HG03175 (cell line): ENCODE measurements at regions not wholly inside any gene's neighbourhood (a gene's known extent, or its start where the extent isn't known, plus 50 kb on each side); places are given as distances from the start of the nearest gene placed in this dataset.

Experiments
- ATAC-seq: cut with Tn5 transposase; IDR thresholded peaks from one replicate; pipeline ENCODE4 v1.9.1; 2021; ENCODE audit warnings: mild to moderate bottlenecking, moderate library complexity; ENCODE audit not compliant: unreplicated experiment

DNA sequence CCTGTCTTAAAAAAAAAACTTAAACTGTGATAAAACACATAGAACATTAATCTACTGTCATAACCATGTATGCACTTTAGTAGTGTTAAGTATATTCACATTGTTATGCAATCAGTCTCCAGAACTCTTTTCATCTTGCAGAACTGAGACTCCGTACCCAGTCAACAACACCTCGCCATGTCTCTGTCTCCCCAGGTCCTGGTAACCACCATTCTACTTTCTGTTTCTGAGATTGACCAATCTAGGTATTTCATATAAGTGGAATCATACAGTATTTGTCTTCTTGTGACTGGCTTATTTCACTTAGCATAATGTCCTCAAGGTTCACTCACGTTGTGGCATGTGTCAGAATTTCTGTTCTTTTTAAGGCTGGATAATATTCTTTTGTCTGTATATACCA, 290.8 kb upstream of the CXCR4 start:
- ATAC-seq, result no peak

DNA sequence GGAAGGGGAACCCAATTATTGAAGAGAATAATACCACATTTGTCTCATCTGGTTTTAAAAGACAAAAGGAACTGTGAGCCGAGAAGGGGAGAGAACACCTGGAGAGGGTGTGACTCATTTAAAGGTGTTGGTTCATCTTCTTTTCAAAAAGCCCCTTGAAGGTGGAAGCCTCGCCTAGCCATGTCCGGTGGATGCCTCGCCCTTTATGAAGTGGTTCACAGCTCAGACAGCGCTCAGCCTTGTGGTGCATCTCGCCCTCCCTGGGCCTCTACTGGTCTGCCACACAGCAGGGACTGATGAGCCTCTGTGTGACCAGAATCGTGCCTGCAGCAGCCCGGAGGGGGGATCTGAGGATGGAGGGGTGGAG, 290.0 kb upstream of the CXCR4 start:
- ATAC-seq, result no peak

DNA sequence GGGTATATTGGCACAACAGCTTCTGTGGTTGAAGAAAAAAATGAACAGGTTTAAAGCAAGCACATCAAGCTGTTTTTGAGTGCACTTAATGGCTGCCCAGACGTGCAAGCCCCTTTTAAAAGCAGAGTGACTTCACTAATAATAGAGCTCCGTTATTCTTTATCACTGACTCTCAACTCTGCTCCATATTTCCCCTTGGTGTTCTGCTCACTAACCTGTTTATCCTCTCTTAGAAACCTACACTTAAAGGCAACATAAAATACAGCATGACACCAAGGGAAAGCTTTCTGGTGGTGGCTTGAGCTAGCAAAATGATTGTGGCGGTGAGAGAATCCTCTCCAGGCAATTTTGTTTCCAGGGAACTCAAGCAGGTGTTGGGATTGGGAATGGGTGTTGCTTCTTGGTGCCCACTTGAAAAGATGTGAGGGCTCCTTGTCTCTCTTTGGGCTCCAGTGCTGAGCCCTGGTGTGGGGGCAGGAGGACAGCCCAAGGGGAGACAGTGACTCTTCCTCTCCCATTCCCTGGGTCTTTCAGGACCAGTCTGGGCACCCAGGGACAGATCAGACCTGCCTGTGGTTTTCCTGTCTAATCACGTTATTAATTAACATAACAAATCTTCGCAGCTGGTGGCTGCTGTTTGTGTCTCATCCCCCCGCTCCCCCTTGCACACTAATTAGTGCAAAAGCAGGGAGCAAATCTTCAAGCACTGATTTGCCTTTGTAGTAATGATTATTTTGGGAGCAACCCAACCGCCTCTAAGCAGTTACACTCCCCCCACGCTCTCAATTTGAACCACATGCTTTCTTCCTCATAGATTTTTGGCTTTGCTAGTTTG, 289.4 kb upstream of the CXCR4 start:
- no peak for ATAC-seq

DNA sequence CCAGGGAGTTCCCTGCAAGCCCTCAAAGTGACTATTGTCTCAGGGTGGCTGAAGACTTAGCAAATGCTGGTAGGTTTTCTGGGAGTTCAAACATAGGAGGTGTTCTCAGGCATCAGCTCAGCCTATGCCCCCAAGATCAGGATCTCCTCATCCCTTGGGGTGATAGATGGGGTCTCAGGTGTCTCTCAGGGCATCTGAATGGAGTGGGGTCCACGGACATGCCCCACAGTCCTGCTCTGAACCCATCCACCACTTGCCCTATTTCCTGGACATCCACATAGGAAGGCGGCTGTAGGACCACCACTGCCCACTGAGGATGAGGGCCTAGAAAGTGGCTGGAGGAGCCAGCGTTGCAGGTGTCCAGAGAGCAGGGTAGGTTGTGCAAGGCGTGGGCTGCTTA, 287.0 kb upstream of the CXCR4 start:
- ATAC-seq, result no peak

DNA sequence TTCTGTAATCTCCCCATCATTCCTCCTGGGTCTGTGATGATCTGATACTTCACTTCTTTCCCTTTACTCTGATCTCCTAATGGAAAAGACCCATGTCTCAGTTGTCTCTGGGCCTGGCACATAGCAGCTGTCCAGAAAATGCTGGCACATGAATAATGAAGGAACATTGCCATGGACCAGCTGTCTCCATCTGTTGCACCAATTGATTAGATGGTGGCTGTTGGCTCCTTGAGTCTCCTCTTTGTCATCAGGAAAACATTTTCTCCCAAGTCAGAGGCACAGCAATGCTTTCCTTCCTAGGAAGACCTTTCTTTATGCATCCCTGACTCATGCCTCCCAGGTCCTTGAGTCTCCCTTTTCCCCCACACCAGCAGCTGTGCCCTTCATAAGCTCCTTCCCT, 286.2 kb upstream of the CXCR4 start:
- no peak for ATAC-seq

DNA sequence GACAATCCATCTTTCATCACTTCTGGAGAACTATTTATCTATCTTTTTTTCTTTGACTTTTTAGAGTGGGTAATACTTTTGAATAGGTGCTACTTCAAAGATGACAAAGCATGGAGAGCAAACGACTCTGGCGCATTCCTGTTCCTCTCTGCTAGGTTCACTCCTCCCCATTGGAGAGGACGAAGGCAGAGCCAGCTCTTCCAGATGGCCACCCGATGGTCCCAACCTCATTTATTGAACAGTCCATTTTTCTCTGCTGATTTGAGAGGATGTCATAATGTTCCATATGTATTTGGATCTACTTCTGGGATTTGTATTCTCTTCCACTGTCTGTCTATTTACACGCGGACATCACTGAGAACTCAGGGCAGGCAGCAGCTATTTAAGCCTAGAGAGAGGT, 284.3 kb upstream of the CXCR4 start:
- no peak for ATAC-seq

DNA sequence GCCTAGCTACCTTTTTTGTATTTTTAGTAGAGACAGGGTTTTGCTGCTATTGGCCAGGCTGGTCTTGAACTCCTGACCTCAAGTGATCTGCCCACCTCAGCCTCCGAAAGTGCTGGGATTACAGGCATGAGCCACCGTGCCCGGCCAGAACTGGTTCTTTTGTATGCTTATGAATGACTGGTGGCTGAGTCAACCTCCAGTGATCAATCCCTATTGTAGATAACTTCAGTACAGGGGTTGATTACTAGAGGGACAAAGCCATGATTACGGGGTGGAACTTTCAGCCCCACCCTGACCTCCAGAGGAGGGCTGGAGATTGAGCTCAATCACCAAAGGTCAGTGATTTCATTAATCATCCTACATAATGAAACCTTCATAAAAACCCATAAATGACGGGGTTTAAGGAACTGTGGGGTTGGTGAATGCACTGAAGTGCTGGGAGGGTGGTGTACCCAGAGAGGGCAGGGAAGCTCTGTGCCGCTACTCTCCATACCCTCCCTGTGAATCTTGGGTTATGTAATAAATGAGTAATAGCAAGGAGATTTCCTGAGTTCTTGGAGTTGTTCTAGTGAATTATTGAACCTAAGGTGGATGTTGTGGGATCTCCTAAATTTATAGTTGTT, 281.8 kb upstream of the CXCR4 start:
- ATAC-seq, result no peak

DNA sequence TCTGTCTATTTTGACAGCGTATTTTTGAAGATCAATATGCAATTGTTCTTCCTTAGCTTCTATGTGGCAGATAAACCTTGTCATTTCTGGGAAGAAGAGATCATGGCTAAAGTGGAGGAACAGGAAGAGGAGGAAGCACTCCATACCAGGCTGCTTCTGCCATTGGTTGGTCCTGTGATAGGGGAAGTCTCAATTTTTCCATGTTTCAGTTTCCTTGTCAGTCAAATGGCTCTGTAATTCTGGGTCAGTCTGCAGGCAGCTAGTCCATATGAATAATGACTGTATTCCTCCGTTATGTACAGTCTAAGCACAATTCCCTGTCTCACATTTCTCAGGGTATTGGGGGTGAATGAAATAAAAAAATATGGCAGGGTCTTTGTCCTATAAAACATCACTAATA, 277.6 kb upstream of the CXCR4 start:
- ATAC-seq, result no peak

DNA sequence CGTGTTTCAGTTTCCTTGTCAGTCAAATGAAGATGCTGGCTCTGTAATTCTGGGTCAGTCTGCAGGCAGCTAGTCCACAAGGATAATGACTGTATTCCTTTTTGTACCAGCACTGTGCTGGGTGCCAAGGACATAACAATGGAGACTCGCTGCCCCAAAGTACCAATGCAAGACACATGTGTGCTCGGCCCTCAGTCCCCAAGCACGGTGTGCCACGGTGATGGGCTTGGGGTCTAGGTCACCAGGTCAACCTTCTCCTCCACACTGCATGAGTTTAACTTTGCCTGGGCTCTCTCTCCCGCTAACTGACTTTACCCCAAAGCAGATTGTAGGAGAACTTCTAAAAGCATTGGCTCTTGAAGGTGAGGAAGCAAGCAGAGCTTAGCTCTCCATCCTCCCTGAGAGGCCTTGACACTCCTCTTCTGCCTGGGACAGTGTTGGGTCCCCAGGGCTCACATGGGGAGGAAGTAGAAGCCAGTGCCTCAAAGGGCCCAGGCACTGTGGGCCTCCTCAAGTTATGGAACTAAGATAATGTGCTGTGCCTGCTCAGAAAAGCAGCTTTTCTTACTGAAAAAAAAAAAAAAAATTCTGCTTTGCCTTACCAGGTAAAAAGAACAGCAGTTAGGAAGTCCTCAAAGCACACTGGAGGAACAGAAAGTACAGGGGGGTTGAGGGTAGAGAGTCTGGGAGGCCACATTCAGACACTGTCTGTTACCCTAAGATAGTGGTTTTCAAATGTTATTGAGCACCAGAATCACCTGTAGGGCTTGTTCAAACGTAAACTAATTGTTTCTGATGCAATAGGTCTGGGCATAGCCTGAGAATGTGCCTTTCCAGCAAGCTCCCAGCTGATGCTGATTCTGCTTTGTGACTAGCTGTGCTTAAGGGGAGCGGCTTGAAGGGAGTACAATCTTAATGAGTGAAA, 276.4 kb upstream of the CXCR4 start:
- ATAC-seq, result peak; percentile 46

DNA sequence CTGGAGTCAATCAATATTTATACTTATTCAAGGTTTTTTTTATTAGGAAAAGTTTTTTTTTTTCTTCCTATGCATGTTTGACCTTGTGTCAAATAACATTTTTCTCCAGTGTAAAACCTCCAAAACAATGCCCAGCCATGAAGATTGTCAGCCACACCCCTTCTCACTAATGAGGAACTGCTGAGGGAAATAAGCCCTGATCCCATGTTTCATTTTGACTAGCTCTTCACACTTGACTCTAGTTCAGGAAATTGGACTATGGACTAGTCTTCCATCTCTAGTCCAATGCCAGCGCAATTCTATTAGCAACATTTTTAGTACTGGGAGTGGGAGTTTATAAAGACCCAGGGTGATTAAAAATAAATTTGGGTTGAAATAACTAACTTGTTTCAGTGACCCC, 275.6 kb upstream of the CXCR4 start:
- no peak for ATAC-seq

DNA sequence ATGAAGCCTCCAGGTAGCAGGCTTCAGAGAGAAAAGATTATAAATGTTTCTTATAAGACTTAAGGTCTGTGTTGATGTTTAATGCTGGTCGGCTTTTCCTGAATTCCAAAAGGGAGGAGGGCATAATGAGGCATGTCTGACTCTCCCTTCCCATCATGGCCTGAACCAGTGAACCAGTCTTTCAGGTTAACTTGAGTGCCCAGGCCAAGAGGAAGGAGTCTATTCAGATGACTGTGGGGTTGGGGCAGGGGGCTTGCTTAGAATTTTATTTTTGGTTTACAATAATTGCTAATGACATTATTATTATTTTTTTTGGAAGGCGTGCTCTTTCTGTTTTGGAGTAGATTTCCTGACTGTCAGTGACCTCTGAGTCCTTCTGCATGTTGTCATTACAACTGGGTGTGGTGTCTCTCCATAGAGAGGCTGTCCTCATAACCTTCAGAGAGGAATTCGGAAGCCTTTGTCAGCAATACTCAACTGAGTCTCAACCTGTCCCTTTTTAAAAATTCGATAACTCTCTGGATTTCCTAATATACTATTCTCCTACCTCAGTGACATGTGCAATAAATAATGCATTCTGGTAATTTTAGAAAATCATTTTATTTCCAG, 275.1 kb upstream of the CXCR4 start:
- ATAC-seq, result no peak

DNA sequence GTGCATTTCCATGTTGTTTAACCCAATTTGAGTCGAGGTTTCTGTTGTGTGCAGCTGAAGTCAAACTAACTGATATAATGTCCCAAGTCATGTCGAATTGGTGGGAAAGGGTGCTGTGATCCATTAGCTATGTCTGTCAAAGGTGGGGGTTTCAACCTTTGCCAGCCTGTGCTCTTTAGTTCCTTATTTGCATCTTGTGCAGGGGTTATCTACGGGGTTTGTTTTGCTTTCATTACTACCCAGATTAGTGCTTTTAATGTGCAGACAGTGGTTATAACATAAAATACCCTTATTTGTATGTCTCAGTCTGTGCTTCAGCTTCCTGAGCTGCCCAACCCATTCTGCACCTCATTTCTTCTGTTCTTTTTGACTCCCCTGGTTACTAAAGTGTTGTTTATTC, 271.9 kb upstream of the CXCR4 start:
- peak; percentile 89 for ATAC-seq

DNA sequence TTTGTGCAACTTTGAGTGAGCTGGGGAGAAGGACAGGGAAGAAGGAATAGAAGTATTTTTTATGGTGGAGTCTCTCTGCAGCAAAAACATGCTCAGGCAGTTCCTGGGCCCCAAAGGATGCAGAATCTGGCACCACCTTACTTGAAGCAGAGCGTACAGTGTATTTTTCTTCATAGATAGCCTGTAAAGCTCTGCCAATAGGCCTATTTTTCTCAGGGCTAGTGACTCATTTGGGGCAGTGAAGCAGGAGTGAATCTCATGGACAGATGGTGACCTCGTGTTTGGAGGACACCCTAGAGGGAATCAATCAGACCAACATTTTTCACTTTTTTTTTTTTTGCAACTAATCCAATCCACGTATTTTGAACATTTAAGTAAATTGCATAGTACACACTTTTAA, 268.1 kb upstream of the CXCR4 start:
- ATAC-seq, result no peak

DNA sequence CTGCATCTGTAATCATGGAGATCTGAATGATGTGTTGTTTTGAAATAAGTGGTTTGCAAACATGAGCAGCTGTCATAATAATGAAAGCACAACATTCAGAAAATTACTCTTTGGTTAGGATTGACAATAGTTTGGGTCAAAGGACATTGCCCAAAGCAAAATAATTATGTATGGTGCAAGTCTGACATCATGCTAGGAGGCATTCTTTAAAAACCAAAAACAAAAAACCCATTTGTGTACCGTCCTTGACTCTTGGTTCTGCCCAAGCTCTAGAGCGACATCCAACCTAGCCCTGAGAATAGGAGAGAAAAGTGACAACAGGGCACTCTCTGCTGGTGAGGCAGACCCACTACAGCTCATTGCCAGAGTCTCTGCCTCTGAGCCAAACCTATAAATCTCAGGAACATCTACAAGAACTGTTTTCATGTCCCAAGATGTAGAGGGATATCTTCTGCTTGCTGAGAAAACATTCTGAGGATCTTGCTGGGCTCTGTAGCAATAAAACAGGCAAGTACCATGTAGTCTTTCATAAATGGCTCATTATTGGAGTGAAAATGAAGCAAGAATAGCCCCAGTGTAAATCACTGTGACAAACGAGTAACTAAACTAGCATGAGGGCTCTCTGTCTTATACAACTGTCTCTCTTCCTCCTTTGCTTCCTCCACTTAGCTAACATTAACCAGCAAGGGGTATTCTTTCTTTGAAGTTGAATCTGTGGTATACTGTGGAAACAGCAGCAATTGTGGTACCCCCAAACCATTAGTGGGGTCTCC, 266.8 kb upstream of the CXCR4 start:
- ATAC-seq, result peak; percentile 53

DNA sequence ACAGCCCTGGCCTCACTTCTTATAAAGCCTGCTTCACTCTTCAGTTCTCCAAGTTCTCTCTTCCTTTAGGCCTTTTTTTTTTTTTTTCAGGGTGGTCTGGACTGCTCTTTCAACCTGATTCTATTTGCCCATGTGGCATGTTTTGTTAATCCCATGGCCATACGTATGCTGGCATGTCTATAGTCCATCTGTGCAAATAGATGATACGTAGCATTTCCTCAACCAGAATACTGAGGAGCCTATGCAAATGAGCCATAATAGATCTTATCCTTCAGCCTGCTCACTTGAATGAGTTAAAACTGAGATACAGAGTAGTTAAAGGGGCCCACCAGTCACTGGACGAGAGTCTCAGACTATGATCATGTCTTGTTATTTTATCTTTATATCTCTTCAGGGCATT, 265.2 kb upstream of the CXCR4 start:
- no peak for ATAC-seq

DNA sequence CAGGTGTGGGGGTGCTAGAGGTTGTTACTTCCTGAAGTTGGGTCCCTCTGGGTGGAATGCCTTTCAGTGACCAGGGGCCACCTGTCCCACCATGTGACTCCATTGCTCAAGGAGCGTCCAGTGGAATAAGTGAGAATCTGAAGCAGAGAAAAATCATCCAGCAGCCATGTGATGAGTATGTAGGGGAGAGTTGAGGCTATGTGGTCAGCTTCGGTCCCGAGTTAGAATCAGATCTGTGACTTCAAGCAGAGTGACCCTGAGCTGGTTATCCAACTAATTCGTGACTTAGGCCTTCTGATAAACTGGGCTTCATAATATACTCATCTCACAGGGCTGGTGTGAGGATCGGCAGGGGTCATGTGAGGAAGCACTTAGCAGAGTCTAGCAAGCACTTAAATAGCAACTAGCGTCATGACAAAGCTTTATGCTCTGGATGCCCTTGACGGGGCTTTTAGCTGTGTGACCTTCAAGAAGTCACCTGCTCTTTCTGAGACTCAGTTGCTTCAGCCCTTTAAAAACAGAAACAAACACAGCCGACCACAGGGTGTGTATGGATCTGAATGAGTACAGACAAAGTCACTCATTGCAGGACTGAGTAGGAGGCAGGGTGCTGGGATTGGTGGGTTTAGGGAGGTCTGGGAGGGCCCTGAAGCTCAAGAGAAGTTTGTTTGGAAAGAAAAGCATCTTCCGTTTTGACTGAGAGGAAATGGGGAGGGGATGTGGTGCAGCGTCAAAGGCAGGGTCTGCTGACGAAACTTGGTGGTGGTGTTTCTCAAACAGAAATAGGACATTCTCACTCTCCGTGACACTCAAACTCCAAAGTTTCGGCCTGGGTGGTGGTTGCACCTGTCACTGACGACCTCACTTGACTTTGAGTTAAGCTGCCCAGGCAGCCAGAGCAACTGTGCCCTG, 264.0 kb upstream of the CXCR4 start:
- ATAC-seq, result peak; percentile 73

DNA sequence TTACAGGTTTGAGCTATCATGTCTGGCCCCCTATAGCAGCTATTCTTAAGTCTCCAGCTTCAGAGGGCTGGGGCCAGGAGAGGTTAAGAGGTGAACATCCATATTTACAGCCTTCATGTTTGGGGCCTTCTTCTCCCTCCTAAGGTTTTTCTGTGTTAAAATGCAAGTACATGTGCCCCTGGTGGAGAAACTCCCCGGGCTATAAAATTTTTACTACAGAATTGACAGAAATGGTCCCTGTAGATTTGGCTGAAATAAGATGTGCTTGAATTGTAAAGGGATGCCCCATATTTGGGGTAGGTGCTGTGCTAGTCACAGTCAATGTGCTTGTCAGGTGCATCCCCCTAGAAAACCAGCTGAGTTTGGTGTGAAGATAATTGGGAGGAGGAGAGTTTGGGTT, 263.3 kb upstream of the CXCR4 start:
- ATAC-seq, result no peak

DNA sequence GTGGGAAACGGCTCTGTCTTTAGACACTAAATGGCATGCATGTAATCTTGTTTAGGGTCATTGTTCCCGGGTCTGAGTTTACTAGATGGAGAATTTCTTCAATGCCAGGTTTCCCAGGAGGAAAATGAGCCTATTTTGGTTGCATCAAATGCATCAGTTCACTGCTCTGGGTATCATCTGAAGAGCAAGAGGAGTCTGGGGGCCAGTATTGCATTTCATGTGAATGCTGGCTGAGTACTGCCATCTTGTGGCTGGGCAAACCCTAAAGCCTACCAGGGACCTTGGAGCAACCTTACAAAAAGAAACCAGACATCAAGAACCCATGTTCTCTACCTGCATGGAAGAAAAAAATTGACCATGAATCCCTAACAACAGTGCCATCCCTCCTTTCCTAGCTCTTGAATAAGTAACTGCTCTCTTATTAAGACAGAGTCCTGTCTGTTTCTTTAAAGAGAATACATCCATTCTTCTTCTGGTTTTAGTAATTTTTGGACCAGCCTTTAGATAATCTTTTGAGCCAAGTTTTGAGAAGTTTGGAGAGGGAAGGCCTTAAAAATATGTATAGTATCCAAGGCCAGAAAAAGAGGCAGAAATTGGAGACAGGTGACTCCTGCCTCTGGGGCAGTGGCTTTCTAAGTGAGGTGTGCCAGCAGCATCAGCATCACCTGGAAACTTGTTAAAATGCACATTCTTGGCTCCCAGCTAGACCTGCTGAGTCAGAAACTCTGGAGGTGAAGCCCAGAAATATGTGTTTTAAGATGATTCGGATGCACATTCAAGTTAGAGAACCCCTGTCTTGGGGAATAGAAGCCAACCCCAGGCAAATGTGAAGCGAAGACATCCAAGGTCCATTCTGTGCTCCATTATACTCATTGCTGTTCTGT, 261.0 kb upstream of the CXCR4 start:
- peak; percentile 25 for ATAC-seq
